SKM-1 (cell line): ENCODE measurements at regions not wholly inside any gene's neighbourhood (a gene's known extent, or its start where the extent isn't known, plus 50 kb on each side); places are given as distances from the start of the nearest gene placed in this dataset.

Experiments used
- DNase-seq: peaks from one replicate; lab custom pipeline; 2025; ENCODE audit not compliant: unreplicated experiment; lab: John Stamatoyannopoulos, UW

DNA sequence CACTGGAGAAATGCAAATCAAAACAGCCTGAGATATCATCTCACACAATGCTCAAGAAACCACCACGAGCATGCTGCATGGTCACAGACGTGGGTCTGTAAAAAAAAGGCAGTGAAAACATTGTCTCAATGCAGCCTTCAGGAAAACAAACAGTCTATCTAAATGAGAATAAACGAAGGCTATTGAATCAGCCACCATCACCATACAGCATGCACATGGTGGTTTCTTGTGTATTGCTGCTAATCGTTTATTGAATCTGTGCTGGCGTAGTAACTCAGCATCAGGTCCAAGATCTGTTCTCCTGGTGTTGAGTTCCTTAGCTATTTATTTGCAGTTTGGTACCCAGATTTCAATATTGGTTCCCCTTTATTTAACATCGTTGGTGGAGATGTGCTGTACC is 1115.0 kb downstream of the CDH18 start:
- DNase-seq = no peak

- DNase-seq = no peak
Observed at GRCh38 chr5:18876565-18876964, 1111.4 kb downstream of the CDH18 start.

- DNase-seq = no peak
Observed at GRCh38 chr5:18881615-18882014, 1106.4 kb downstream of the CDH18 start.

DNA sequence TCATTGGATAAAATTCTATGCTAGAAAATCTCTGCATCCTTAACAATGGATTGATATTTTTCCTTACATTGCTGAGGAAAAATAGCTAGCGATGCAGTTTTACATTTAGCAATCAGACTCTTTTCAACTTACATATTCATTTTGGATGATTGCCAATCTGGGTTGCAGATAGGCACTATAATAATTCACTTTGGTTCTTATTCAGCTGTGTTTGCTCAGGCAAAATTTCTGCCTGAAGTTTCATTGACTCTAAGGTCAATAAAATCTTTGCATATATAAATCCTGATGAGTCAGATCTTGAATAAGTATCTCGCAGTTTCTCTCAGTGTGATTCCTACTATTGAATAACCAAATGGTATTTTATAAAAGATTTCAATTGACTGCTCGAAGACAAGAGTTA is 1105.8 kb downstream of the CDH18 start:
- no peak for DNase-seq

DNA sequence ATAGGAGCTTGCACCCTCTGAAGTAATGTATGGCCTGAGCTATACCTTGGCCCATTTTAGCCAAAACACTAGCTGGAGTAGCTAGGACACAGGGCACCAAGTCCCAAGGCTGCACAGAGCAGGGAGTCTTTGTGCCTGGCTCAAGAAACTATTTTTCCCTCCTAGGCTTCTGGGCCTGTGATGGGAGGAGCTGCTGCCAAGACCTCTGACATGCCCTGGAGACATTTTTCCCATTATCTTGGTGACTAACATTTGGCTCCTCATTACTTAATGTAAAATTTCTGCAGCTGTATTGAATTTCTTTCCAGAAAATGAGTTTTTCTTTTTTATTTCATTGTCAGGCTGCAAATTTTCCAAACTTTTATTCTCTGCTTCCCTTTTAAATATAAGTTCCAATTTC is 1099.2 kb downstream of the CDH18 start:
- no peak for DNase-seq

- DNase-seq = no peak
Observed at GRCh38 chr5:18900644-18901043, 1087.4 kb downstream of the CDH18 start.

GRCh38 chr5:18920966-18921365 is 1067.0 kb downstream of the CDH18 start:
- DNase-seq = no peak

- DNase-seq = no peak
Observed at GRCh38 chr5:18932081-18932480, 1055.9 kb downstream of the CDH18 start.

DNA sequence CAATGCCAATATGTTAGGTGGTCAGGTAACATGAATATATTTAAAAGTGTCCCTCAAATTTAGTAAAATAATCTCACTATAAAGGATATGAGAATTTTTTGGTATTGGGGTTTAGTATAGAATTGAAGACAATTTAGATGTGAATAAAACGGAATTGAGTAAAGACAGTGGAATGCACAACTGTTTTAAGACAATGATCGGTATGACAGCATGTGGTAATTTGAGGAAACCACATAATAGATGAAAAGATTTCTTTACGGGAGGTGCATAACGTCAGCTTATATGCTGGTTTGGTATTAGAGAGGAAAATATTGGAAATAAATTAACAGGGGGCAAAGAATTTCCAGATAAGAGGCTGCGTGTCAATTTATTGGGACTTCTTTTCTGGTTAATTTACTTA is 1043.2 kb downstream of the CDH18 start:
- no peak for DNase-seq

GRCh38 chr5:18954239-18954638 is 1033.8 kb downstream of the CDH18 start:
- no peak for DNase-seq

GRCh38 chr5:18959535-18959934 is 1028.5 kb downstream of the CDH18 start:
- DNase-seq = no peak

DNA sequence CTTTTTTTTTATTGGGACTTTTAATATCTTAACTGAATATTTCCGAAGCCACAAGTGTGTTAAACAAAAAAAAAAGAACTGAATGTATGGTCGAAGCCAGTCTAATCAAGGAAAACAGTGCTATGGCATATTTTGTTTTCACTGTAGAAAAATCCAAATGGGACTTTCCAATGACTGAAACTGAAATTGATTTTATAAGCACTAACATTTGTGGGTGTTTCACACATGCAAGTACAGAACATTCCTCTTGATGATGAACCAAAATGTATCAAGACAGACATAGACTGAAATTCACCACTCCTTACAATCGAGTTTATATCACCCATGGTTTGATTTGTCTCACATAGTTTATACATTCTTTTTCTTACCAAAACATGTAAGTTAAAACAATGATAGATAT is 1026.8 kb downstream of the CDH18 start:
- DNase-seq = no peak

DNA sequence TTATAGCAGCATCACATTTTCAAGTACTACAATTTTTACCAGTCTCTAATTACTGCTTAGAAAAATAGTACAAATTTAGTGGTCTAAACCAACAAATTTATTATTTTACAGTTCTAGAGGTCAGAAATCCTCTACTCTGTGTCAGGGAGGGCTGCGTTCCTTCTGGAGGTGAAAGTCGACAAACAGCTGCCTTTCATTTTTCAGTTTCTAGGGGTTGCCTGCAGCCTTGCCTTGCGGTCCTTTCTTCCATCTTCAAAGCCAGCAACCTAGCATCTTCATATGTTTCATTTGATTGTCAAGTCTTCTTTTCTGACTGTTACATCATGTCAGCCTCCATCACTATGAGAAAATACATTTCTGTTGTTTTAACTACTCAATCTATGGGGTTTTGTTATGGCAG is 1022.1 kb downstream of the CDH18 start:
- DNase-seq = no peak

DNA sequence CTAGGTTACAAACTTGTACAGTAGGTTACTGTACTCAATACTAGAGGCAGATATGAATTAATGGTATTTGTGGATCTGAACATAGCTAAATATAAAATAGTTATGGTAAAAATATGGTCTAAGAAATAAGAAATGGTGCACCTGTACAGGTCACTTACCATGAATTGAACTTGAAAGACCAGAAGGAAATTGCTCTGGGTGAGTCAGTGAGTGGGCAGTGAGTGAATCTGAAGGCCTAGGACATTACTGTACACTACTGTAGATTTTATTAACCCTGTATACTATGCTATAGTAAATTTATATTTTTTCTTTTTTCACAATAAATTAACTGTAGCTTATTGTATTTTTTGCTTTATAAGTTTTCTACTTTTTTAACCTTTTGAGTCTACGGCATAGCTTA is 1020.4 kb downstream of the CDH18 start:
- no peak for DNase-seq

DNA sequence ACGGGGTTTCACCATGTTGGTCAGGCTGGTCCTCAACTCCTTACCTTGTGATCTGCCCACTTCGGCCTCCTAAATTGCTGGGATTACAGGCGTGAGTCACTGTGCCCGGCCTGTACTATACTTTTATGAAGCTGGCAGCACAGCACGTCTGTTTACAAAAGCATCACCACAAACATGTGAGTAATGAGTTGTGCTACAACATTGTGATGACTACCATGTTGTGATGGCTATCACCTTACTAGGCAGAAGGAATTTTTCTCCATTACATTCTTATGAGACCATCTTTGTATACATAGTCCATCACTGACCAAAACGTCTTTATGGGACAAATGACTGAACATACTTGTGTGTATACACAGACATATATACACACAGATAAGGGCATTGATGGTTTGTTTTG is 1019.0 kb downstream of the CDH18 start:
- no peak for DNase-seq

DNA sequence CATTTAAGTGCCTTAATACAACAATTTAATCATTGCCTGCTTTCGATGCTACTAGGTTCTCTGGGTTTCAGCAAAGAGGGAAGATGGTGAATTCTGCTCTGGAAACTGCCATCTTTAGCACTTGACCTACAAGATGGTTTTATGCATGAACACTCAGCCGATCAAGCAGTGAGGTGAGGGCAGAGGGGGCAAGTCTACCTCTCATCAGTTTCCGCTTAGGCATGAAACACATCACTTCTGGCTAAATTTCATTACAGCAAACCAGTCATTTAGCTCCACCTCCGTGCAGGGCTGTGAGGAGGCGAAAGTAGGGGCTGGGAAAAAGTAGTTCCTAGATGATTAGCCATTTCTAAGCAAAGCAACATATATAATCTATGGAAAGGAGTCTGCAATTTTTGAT is 1018.0 kb downstream of the CDH18 start:
- no peak for DNase-seq

DNA sequence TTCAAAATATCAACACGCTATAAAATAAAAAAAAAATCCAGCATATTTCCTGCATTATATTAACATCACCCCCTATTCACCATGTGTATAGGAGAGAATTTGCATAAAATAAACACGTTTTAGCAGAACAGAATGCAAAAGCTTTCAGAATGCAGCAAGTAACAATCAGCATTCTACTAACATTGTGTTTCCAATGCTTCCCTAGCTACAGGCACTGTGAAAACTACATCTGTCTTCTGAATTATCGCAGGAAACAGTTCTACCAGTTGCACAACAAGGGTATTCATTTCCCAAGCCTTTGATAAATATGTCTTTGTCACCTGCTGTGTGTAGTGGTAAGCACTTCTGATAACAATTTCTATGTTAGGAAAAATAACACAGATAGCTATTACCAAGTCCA is 1015.8 kb downstream of the CDH18 start:
- DNase-seq = no peak

DNA sequence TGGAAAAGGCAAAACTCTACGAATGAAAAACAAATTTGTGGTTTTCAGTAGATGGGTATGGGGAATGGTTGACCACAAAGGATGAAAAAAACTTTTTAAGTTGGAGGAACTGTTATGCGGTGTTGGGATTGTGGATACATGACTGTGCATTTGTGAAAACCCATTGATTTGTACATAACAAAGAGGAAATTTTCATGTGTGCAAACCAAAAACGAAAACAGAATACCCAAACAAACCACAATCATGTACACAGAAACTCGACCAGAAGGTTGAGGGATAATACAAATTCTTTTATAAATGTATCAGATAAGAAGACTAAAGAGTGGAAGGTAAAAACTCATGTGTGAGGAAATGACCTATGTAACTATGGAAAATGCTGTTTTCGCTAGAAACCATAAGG is 1012.4 kb downstream of the CDH18 start:
- DNase-seq = no peak

GRCh38 chr5:18977880-18978279 is 1010.1 kb downstream of the CDH18 start:
- DNase-seq = no peak

DNA sequence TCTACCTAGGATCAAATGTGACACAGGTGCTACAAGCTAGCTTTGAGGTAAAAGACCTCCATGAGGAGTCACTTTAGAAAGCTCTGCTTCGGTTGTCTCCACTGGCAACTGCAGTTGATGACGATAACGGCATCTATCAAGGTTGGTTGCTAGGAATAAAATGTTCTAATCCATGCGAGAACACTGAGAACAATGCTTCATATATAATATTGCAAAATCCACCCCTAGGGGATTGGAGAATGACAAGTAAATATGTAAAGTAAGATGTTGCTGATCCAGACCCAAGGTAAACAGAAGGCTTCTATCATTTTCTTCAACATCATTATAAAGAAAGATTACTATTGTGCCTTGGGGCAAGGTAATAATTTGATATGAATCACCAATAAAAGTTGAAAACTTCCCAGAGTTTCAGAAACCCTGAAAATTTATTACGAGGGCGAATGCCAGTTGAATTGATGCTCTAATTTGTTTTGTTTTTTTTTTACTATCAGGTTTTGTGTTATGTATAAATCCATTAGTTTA is 1003.4 kb downstream of the CDH18 start:
- DNase-seq = no peak

DNA sequence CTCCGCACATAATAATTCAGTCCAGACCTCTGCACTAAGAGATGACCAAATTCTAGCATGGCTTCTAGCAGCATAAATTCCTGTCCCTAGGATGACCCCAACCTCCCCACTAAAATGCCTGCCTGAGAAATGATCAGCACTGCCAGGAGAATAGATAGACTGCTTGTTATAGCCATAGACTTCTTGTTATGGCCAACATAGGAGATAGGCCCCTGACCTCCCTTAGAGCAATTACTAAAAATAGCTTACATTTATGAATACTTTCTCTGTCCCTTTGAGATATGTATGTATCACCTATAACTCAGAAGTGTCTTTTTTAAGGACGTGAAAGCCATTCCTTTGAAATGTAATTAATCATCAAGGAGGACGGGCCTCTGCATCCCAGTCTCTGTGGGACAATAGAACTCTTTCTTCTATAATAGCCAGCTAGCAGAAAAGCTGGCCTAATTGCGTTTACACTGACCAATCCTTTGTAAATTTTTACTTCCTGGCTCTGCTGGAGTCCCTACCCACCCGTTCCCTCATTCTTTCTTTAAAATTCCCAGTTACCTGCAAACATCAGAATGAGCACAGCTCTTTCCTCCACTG is 1002.7 kb downstream of the CDH18 start:
- DNase-seq = no peak

DNA sequence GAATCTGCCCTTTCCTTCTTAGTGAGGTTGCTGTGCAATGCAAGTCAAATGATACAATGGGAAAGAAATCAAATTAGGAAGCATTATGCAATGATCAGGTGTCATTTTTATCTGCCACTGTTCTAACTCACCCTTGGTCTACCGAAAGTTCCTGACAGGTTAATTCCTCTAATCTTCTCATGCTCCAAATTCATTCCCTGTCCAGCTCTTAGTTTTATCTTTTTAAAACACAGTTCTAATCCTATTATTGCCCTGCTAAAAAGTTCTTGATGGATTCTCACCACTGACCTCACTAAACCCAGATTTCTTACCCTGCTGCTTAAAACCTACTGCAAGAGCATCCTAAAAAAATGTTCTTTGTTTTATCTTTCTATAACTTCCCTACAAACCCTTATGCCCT is 1000.9 kb downstream of the CDH18 start:
- DNase-seq = no peak

DNA sequence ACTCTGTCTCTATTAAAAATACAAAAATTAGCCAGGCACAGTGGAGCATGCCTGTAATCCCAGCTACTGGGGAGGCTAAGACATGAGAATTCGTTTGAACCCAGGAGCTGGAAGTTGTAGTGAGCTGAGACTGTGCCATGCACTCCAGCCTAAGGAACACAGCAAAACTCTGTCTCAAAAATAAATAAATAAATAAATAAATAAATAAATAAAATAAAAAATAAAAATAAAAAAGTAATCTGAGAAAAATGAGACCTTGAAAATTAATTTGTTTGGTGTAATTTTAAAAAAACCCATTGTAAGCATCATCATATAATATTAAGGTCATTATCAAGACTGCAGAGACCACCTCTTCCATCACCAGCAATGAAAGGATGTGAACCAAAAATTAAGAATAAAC is 997.1 kb downstream of the CDH18 start:
- DNase-seq = no peak

GRCh38 chr5:18992264-18992663 is 995.7 kb downstream of the CDH18 start:
- DNase-seq = no peak
